Posterior cingulate gyrus (tissue), 11 donors: ENCODE measurements at regions not wholly inside any gene's neighbourhood (a gene's known extent, or its start where the extent isn't known, plus 50 kb on each side); places are given as distances from the start of the nearest gene placed in this dataset.
"Not testable (repeated sequence)": the region's sequence is repeated elsewhere in the genome, so short reads cannot be mapped to it uniquely, and the experiment has no call there.

Source experiments
- DNase-seq, 10 donors: peaks; one replicate each; pipeline versions ENCODE4 v3.0.0 to v3.0.0-alpha.2; 2020 to 2021; ENCODE audit warnings: mixed read lengths in 3 of 10
- intact Hi-C: fragments of 100-400 bp; cut with DNase I; formaldehyde crosslinking; loops from one replicate; pipeline ENCODE4 v1.15.1; 2023

DNA sequence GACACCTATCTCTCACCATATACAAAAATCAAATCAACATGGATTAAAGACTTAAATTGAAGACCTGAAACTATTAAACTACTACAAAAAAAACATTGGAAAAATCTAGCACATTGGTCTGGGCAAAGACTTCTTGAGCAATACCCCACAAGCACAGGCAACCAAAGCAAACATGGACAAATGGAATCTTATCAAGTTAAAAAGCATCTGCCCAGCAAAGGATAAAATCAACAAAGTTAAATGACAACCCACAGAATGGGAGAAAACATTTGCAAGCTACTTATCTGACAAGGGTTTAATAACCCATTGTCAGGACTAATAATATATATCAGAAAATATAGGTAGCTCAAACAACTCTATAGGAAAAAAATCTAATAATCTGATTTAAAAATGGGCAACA is 415.6 kb downstream of the KLHL13 start:
- no peak for DNase-seq
- intact Hi-C loops: no loop called here

DNA sequence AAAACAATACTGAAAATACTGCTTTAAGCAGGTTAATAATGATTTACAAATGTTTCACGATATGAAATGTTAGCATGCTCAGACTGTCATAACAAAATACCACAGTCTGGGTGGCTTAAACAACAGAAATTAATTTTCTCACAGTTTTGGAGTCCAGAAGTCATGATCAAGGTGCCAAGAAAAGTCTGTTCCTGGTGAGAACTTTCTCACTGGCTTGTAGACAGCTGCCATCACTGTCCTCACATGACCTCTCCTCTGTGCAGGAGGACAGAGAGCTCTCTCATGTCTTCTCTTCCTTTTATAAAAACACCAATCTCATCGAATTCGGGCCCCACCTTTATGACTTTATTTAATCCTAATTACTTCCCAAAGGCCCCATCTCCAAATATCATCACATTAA is 426.7 kb downstream of the KLHL13 start:
- no peak for DNase-seq
- intact Hi-C loops: no loop called here

DNA sequence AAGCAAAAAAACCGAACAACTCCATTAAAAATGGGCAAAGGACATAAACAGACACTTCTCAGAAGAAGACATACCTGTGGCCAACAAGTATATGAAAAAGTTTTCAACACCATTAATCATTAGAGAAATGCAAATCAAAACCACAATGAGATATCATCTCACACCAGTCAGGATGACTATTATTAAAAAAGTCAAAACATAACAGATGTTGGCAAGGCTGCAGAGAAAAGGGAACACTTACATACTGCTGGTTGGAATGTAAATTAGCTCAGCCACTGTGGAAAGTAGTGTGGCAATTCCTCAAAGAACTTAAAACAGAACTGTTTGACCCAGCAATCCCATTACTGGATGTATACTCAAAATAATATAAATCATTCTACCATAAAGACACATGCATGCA is 436.3 kb downstream of the KLHL13 start:
- no peak for DNase-seq
- intact Hi-C loops: no loop called here

DNA sequence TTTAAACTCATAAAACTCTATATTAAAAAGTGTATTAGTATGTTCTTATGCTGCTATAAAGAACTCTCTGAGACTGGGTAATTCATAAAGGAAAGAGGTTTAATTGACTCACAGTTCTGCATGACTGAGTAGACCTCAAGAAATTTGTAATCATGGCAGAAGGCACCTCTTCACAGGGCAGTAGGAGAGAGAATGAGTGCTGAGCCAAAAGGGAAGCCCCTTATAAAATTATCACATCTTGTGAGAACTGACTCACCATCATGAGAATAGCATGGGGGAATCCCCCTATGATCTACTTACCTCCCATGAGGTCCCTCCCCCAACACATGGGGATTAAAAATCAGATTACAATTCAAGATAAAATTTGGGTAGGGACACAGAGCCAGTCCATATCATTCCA is 463.2 kb downstream of the KLHL13 start:
- DNase-seq: no peak
- intact Hi-C loops: no loop called here

DNA sequence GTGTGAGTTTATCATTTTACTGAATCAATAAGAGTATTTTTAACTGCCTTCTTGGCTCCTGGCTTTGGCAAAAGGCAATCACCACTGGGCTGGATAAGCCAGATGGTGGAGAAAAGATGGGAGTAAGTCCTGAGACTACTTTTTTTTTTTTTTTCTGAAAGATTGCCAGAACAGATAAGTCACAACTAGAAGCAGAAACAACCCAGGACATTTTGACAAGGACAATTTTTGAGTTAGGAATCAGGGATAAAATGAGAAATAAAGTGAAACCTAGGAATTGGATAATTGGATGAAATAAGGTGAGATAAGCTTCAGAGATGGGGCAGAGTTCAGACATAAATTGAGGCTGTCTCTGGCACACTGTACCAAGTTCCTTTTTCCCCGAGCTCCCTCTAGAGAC is 471.0 kb downstream of the KLHL13 start:
- DNase-seq: no peak
- intact Hi-C loops: no loop called here

DNA sequence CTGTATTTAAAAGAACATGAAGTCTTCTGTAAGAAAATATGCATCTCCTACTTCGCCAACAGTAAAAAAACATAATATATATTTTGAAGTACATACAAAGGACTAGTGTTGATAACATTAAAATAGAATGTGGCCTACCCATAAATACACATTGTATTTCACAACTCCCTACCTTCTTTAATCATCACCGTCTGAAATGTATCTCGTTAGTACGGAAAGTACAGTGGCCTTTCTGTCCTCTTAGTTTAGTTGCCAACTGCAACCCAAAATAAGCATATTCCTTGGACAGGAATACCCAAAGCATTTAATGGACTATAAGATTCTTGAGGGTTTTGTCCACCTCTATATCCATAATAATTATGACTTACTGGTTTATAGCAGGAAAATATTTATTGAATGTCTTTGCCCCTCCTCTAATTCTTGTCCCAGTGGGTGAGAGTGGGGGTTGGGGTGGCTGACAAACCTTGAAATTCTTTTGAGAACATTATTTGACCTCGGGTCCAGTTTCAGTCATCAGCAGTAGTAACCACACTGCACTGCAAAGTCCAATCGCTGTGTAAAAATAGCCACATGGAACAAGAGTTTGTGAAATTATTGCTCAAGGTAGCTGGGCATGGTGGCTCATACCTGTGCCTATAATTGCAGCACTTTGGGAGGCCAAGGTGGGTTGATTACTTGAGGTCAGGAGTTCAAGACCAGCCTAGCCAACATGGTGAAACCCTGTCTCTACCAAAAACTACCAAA is 474.5 kb downstream of the KLHL13 start:
- intact Hi-C loops: no loop called here
- no peak for DNase-seq

DNA sequence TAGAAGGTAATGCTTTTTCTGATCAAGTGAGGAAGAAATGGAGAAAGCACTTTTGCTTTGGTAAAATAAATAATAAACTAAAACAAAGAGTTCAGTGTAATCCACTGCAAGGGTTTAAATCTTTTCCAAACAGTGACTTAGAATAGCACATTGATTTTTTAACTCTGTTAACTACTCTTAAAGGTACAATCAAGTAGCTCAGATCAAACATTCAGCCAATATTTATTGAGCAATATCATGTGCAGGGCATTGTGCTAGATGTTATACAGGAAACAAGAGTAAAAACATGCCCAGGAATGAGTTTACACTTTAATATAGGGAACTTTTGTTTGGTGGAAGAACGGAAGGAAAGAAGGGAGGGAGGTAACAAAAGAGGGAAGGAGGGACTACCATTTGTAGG is 479.8 kb downstream of the KLHL13 start:
- intact Hi-C loops: no loop called here
- DNase-seq: no peak

DNA sequence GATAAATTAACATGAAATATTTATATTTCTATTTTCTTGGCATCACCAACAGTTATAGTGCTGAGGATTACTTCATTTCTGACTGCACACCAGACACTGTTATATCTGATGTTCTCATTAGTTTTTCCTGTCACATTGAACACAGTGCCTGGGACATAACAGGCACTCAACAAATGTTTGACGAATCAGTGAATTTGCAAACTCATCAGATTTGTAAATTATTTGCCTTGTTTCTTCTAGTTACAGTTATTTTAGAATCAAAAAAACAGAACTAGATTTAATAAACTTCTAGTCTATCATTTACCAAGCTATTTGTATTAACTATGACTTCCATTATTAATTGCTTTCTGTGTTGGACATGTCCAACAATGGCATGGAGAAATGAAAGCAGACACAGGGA is 483.3 kb downstream of the KLHL13 start:
- DNase-seq: no peak
- intact Hi-C loops: no loop called here

DNA sequence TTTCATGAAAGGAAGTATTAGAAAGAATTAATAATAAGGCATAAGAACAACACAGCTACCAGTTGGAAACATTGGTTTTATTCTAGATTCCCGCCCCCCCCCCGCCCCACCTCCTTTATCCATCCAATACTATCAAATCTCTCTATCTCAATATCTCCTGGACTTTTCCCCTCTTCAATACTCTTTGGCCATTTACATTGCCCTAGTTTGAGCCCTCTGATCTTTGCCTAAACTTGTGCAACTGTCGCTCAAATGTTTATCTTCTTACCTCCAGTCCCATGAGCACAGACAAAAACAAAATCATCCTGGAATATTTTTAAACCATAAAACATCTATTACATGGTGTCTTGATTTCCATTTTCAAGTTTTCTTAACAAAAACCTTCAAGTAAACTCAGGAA is 488.2 kb downstream of the KLHL13 start:
- DNase-seq: no peak
- intact Hi-C loops: no loop called here

DNA sequence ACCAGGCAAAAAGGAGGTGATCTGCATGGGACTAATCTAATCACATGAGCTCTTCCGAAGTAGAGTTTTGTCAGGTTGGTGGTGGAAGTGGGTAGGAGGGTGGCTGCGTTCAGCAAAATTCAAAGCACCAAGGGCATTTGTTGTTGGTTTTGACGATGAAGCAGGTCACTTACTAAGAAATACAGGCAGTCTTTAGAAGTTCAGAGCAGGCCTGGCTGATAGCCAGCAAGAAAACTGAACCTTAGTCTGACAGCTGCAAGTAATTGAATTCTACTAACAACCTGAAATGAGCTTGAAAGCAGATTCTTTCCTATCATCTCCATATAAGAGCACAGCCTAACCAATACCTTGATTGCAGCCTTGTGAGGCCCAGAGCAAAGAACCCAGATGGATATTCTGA is 505.8 kb downstream of the KLHL13 start:
- intact Hi-C loops: no loop called here
- DNase-seq: no peak

DNA sequence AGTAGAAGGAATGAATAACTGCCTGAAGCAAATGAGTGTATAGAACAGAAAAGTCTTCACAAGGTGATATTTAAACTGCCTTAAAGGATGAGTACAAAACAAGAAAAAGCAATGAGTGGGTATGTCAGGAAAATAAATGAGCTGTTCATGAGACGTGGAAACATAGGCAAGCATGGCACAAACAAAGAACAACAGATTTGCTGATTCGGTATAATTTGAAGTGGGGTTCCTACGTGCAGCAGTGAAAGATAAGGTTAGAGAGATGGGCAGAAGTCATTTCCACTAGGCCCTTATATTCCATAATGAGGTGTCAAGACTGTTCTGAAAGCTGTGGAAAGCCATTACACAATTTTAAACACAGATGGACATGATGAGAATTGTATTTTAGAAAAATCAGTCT is 506.6 kb downstream of the KLHL13 start:
- intact Hi-C loops: no loop called here
- DNase-seq: no peak

DNA sequence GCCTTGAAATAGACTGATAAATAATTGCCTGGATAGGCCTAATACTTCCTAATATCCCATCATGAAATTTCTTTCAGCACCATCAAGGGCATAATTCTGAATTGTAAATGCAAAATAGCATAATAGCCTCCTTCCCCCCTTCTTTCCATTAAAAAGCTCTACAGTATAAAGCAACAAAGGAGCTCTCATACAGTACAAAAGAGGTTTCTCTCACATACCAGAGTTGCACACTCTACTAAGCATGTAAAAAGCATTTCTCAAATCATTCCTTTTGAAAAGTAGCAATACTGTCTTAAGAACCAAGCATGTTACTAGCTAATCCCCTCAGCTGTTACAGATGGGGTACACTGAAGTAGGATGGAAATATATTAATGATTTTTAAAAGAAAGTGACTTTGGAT is 509.0 kb downstream of the KLHL13 start:
- intact Hi-C loops: no loop called here
- DNase-seq: no peak

DNA sequence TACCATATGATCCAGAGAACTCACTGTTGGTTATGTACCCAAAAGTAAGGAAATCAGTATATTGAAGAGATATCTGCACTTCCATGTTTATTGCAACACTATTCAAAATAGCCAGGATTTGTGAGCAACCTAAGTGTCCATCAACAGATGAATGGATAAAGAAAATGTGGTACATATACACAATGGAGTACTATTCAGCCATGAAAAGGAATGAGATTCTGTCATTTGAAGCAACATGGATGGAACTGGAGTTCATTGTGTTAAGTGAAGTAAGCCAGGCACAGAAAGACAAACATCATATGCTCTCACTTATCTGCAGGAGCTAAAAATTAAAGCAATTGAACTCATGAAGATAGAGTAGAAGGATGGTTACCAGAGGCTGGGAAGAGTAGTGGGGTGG is 510.5 kb downstream of the KLHL13 start:
- DNase-seq, intact Hi-C loops: not testable (repeated sequence)

DNA sequence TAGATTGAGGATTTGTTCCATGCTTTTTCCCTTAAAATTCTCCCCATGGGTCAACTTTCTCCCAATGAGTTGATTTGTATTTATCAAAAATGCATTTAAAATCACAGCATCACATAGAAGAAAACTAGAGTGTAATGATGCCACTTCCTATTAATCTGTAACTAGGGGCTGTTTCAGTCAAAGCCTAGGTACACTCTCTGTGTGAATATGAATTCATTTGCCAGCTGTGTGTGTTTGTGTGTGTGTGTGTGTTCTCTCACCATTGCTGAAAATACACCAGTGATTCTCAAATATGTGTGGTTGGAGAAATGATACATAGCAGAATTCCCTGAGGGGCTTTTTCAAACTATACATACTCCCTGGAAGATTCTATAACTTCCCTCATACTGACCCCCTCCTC is 546.5 kb downstream of the KLHL13 start:
- intact Hi-C loops: no loop called here
- DNase-seq: no peak

DNA sequence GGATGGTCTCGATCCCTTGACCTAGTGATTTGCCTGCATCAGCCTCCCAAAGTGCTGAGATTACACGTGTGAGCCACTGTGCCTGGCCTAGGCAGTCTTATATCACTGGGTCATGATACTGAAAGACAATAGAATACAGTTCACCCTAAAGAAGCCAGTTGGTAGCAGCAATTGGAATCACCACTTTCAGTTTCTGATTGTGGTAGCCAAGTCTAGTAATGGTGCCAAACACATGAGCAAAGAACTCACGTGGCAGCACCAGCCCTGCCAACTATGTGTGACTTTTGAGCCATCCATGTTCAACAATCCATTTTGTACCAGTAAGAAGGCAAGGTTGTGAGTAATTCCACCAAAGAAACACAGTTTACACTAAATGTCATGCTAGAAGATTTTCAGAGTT is 548.4 kb downstream of the KLHL13 start:
- no peak for DNase-seq
- intact Hi-C loops: no loop called here

DNA sequence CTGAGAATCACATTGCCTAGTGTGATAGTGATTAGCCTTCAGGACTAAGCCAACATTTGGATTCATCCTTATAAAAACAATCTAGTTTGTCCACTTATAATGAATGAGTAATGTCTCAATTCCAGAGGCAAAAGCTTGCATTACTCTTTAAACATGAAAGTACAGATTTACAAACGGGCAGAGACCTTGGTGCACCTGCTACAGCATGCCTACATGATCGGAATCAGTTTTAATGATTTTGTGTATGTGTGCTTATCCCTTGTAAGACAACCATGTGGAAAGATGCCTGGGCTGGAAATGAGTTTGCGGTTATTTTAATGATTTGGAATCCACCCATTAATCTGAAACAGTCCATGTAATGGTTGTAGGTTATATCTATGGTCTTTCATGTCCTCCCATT is 572.7 kb downstream of the KLHL13 start:
- intact Hi-C loops: no loop called here
- no peak for DNase-seq

DNA sequence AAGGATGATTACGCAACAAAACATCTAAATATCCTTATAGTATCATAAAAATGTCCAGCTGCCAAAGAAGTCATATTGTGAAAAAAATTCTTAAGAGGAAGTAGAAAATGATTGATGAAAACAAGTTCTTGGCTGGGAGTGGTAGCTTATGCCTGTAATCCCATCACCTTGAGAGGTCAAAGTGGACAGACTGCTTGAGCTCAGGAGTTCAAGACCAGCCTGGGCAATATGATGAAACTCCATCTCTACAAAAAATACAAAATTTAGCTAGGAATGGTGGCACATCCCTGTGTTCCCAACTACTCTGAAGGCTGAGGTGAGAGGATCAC is 577.6 kb downstream of the KLHL13 start:
- DNase-seq: no peak
- intact Hi-C loops: no loop called here

DNA sequence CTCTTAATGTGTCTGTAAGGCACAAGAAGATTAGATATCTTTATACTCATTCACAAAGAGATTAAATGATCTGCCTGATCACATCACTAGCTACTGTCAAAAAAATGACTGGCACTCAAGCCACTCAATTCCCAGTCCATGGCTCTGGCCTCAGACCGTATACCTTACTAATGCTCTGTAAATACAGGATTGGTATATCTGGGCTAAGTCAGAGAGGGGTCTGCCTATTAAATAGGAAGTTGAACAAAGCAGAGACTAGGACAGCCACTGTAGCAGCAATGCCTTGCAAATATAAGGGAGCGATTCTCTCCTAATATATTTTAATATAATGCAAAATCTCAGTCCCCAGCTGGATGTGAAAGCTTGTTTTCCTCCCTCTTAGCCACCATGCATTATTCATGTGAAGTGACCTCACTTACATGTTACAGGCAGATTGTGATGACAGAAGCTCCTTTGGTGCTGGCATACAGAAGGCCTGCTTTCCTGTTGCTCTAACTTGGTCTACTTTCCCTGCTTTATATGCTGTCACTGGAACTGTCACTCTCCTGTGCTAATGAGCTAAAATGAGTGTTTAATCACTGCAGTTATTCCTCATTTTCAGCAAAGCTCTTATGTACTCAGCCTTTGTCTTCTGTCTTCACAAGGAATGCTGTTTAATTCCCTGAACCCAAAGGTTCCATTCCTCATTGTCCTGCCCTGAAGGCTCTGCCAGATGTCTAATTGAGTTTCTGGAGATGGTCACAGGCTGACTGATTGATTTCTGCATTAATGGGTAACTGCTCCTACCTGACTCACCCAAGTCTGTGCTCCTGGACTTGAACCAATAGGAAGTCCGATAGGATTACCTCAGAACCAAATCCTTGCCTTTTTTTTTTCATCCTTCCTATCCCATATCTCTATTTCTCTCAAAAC is 578.2 kb downstream of the KLHL13 start:
- intact Hi-C loops: no loop called here
- DNase-seq: no peak

DNA sequence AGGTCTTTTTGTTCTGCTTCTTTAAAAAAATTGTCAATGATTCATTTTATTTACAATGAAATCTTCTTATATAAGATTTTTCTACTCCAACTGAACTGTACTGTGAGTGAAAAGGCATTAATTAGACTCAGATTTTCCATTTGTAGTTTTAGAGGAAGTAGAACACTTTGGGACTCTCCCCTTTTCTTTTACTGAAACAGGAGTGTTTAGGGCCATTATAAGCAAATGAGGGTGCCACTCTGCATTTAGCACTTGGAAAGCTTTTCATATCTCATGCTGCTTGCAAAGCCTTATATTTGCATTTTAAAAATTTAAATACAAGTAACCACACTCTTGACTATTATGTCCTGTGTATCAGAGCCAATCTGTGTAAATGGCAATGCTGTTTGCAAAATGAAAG is 584.3 kb downstream of the KLHL13 start:
- intact Hi-C loops: no loop called here
- DNase-seq: no peak

DNA sequence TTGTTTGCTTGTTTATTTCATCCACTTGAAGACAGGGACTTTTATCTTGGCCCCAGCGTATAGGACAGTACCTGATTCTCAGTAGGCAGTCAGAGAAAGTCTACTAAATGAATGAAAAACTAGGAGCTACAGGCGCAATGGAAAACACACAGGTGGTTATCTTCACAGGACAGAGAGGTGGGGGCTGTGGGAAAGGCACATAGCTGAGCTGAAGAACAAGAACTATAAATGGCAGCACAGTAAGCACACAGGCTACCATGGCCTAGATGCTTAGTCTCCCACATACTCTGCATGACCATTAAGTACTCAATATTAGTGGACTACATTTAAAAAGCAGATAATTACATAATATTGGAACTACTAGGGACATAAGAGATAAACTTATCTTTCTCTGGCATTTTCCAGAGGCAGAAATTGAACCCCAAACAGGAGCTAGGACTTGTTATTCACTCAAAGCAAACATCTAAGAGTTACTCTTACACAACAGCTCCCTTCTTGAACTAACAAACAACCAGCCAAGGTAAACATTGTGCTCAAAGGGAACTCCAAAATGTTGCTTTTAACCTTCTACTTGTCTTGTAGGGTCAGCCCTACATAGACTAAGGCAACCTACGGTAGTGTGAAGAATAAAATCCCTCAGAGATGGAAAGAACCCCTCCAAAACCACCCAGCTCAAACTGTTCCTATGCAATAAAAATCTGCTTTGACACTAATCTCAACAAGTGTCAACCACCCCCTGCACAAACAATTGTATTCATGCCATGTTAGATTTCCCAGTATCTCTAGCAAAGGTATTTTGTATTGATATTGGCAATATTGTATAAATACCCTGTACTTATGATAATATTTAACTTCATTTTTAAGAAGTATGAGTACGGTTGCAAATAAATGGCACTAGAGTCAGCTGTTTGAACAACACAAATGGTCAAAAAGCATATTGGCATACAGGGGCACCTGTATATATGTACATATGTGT is 593.6 kb downstream of the KLHL13 start:
- no peak for DNase-seq
- intact Hi-C loops: no loop called here

DNA sequence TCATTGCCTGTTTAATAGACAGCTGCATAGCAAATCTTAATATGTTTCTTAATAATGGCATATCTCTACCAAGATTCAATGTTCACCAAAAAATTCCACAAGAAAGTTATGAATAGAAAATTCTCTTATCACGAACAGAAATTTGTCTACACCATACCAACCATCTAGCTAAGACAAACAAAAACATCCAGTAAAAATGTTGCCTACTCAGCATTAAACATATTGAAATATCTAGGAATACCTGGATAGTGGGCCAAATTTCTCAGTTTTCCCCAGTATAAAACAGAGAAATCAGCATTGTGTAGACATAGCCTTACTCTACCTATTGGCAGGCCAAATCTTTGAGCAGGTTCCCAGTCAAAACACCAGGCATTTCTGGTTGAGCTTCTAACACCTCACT is 598.6 kb downstream of the KLHL13 start:
- intact Hi-C loops: no loop called here

More for the DNA sequence above, 598.6 kb downstream of the KLHL13 start:
- no peak for DNase-seq
